Ovary (tissue), 3 donors: ENCODE measurements at regions not wholly inside any gene's neighbourhood (a gene's known extent, or its start where the extent isn't known, plus 50 kb on each side); places are given as distances from the start of the nearest gene placed in this dataset.

ENCODE experiments used
- CTCF ChIP-seq, 3 donors: fragments of 450-650 bp in 2 of 3; fragments of 200-600 bp in 1 of 3; IDR thresholded peaks; one replicate each; pipeline versions ENCODE4 v1.5.1 to v1.8.0; 2016 to 2022; ENCODE audit warnings: antibody characterized with exemption in 3 of 3, mild to moderate bottlenecking in 1 of 3
- POLR2A ChIP-seq: fragments of 450-650 bp; IDR thresholded peaks from one replicate; pipeline ENCODE4 v1.6.1; 2017; ENCODE audit warnings: antibody characterized with exemption, mild to moderate bottlenecking, moderate library complexity
- donor health status: DM: no; HTN: no; CAD: no.

GRCh38 chr4:104749062-104749461 is 254.4 kb upstream of the CXXC4 start:
- no peak for TF ChIP-seq CTCF (IDR thresholded peaks at IDR 0.05)
- no peak for TF ChIP-seq POLR2A
